Spinal cord (tissue), 9 donors: ENCODE measurements at regions not wholly inside any gene's neighbourhood (a gene's known extent, or its start where the extent isn't known, plus 50 kb on each side); places are given as distances from the start of the nearest gene placed in this dataset.

ENCODE experiments used
- DNase-seq, 6 donors: peaks; one replicate each; pipeline versions ENCODE4 v3.0.0 to v3.0.0-alpha.2; 2013 to 2015; ENCODE audit warnings: low spot score in 6 of 6, low read depth in 4 of 6
- H3K27ac ChIP-seq: one replicate; pipeline ENCODE4 v1.5.1; 2013; ENCODE audit warnings: low read depth, low read length, control low read depth
- H3K27me3 ChIP-seq: one replicate; pipeline ENCODE4 v1.6.1; 2013; ENCODE audit warnings: low read length; ENCODE audit not compliant: control insufficient read depth, insufficient read depth
- H3K36me3 ChIP-seq: one replicate; pipeline ENCODE4 v1.6.1; 2013; ENCODE audit warnings: low read length; ENCODE audit not compliant: control insufficient read depth, insufficient read depth
- H3K4me1 ChIP-seq: one replicate; pipeline ENCODE4 v1.6.1; 2013; ENCODE audit warnings: low read length; ENCODE audit not compliant: control insufficient read depth, insufficient read depth
- H3K4me3 ChIP-seq: one replicate; pipeline ENCODE4 v1.5.1; 2013; ENCODE audit warnings: low read depth, low read length, control low read depth
- H3K9me3 ChIP-seq: one replicate; pipeline ENCODE4 v1.6.1; 2013; ENCODE audit warnings: low read length; ENCODE audit not compliant: control insufficient read depth, insufficient read depth
- WGBS: methylation state at CpG from one replicate; pipeline ENCODE4 v1.1.5; 2013; ENCODE audit warnings: missing lambda C conversion rate; ENCODE audit not compliant: insufficient coverage; 5-methylcytosine and 5-hydroxymethylcytosine counted together
- donor health status: healthy.

DNA sequence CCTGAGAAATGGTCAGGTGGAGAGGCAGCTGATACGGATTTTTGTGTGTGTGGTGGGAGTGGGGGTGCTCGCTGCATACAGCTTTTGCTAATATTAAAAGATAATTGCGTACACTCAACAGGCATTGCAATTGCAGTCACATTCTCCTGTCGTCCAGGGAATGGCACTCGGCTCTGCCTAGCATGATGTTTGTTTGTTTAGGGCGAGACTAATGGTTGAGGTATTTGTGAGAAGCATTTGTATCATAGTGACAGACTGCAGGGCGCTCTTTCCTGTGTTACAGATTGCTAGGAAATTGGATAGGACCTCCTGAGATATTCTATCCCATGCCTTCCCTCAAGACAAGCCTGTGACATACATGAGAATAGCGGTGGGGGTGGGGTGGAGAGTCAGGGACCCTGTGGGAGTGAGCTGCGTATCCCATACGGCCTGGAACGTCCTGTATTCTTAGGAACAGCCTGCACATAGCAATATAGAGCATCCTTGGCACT is 207.4 kb downstream of the SOX4 start:
- Histone ChIP-seq H3K36me3 (no peaks in the 10 kb centered on the region), H3K27me3 (no peaks in the 10 kb centered on the region), H3K4me3 (no peak overlapping the region), H3K9me3 (no peaks in the 10 kb centered on the region), H3K27ac (peak overlapping the region; percentile 33), H3K4me1 (peaks cover 3% of the 10 kb centered on the region)
- peak in 1 of 6 donors; percentile 75 for DNase-seq
- 30% methylated on average over 3 of the region's 11 CpGs for WGBS

DNA sequence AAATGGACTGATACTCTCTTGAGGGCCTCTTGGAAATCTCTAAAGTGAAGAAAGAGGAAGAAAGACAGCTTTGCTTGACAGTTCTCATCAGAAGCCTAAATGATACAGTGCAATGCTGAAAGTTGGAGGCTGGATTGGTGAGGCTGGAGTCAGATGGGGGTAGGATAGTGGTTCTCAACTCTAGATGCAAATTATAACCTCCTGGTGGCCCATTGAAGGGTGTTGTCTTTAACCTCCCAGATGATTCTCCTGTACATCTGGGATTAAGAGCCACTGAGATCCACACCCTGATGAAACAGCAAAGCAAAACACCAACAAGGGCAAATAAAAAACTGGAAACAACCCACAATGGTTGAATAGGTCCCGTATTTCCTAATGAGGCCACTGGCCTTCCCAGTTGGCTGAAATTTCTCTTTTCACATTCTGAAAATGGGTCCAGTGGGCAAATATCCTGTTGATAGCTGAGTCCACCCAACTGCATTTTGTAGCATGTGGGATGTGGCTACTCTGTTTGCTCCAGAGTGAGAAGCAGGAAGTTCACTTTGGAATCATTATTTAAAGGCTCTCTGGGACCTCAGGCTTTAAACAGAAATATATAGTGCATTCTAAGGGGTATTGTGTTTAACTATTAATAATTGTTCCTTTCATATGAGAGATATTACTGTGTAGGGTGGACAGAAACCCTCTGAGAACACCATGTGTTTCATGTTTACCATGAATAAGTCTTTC is 208.1 kb downstream of the SOX4 start:
- WGBS: no CpG with 5 or more reads among the region's 1 CpG
- no peaks in the 10 kb centered on the region for H3K9me3 ChIP-seq
- H3K4me1 ChIP-seq: peaks cover 3% of the 10 kb centered on the region
- no peaks in the 10 kb centered on the region for H3K27me3 ChIP-seq
- no peak for DNase-seq
- H3K4me3 ChIP-seq: no peak overlapping the region
- H3K36me3 ChIP-seq: no peaks in the 10 kb centered on the region
- peak overlapping the region; percentile 33 for H3K27ac ChIP-seq

DNA sequence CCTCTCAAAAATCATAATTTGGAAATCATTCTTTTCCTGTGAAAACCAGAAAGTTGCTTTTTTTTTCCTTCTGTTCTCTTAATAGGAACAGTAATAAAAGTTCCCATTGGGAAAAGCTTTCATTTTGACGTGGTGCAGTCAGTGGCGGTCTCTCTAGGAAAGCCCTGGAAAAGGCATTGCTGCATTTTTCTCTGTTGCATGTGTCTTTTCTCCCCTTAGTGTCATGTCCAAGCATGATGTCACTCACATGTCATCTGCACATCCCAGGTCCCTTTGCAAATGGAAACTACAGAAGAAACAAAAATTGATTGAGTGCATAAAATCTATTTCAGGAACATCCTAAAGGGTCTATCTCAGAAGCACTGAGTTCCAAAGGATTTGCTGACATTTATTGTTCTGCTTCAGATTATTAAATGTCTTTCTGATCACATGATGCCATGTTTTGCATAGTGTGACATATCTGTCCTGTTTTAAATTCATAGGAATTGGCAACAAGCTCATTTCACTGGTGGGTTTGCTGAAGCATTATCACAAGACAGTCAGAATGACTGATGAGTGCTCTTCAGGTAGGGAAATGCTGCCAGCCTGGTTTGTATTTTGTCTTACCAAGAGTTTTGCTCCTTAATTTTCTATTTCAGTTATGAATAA is 208.7 kb downstream of the SOX4 start:
- no peaks in the 10 kb centered on the region for H3K9me3 ChIP-seq
- H3K36me3 ChIP-seq: no peaks in the 10 kb centered on the region
- no peak overlapping the region for H3K27ac ChIP-seq
- no peaks in the 10 kb centered on the region for H3K27me3 ChIP-seq
- peaks cover 3% of the 10 kb centered on the region for H3K4me1 ChIP-seq
- no peak overlapping the region for H3K4me3 ChIP-seq
- 88% methylated on average over 1 of the region's 2 CpGs for WGBS
- peak in 1 of 6 donors; percentile 62 for DNase-seq

DNA sequence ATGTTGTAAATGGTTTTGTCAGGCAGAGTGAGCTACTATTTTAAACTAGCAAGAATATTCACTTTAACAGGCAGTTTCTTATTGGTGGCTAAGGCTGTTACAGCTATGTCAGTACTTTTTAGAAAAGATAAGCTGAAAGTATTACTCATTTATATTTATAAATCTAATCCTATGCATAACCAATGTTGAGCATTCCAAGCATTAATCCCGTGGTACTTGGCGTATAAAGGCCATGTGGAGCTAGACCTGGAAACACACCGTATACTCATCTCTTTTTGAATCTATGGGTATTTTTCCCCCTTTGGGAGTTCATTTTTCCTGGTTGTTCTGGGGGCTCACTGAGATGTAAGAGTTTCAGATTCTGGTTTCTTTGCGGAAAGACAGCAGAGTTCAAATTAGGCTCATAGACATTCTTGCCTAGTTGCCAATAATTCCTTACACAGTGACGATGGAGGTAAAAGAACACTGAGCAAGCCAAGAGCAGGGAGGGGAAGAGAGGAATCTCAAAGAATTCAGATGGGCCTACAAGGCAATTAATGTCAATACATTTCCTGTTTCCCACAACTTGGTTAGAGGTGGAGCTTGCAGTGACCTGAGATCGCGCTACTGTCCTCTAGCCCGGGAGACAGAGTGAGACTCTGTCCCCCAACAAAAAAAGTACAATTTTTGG is 211.5 kb downstream of the SOX4 start:
- no peaks in the 10 kb centered on the region for H3K36me3 ChIP-seq
- no peaks in the 10 kb centered on the region for H3K27me3 ChIP-seq
- no peak overlapping the region for H3K27ac ChIP-seq
- WGBS: no CpG with 5 or more reads among the region's 8 CpGs
- no peak for DNase-seq
- no peak overlapping the region for H3K4me3 ChIP-seq
- H3K4me1 ChIP-seq: peaks cover 15% of the 10 kb centered on the region
- no peaks in the 10 kb centered on the region for H3K9me3 ChIP-seq

DNA sequence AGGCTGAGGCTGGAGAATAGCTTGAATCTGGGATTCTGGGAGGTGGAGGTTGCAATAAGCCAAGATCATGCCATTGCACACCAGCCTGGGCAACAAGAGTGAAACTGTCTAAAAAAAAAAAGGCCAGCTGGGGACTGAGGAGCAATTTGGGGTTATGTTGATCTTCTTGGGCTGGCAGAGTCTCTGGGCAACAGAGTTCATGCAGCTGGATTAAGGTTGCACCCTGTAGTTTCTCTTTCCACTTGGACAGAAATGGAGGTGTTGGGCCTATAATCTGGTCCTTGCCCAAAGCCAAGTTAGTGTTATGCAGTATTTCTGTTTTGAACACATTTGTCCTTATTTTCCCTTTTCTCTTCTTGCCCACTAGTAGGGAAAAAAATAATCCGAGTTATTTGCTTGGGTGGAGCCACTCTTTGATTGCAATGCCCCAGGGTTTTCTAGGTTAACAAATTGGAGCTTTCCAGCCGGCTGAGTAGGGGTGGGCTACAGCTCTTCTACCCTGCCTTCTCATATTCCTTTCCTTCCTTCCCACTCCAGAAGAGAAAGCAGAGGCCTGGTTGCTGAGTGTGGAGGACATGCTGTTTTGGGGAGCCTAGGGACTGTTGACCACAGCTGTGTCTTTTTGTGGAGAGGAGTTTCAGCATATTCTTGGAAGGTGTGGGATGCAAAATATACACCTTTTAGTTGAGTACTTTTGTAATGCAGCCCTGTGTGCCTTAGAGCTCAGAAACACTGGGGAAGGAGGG is 213.9 kb downstream of the SOX4 start:
- Histone ChIP-seq H3K9me3 (no peaks in the 10 kb centered on the region), H3K27ac (no peak overlapping the region), H3K4me1 (peaks cover 11% of the 10 kb centered on the region), H3K4me3 (no peak overlapping the region), H3K36me3 (no peaks in the 10 kb centered on the region), H3K27me3 (no peaks in the 10 kb centered on the region)
- WGBS: 60% methylated on average over 1 of the region's 2 CpGs
- no peak for DNase-seq

DNA sequence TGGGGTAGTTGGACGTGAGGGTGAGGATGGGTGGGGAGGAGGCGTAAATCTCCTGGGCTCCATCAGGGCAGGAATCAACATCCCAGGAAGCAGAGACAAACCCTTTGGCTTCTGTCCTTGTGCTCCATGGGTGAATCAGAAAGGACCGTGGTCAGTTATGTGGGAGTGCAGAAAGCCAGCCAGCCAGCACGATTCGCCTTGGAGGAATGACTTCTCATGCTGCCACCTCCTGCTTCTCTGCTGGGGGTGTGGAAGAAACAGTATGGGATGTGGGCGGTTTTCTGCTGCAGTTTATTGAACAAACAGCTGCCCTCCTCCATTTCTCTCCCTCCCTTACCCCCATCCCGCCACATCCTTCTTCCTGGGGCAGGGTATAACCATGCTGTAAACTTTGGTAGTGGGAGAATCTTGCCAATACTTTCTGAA is 214.5 kb downstream of the SOX4 start:
- H3K36me3 ChIP-seq: no peaks in the 10 kb centered on the region
- 53% methylated on average over 3 of the region's 7 CpGs for WGBS
- H3K27ac ChIP-seq: peak overlapping the region; percentile 69
- DNase-seq: peak in 1 of 6 donors; percentile 59
- H3K4me1 ChIP-seq: peaks cover 11% of the 10 kb centered on the region
- H3K4me3 ChIP-seq: no peak overlapping the region
- H3K27me3 ChIP-seq: no peaks in the 10 kb centered on the region
- no peaks in the 10 kb centered on the region for H3K9me3 ChIP-seq

DNA sequence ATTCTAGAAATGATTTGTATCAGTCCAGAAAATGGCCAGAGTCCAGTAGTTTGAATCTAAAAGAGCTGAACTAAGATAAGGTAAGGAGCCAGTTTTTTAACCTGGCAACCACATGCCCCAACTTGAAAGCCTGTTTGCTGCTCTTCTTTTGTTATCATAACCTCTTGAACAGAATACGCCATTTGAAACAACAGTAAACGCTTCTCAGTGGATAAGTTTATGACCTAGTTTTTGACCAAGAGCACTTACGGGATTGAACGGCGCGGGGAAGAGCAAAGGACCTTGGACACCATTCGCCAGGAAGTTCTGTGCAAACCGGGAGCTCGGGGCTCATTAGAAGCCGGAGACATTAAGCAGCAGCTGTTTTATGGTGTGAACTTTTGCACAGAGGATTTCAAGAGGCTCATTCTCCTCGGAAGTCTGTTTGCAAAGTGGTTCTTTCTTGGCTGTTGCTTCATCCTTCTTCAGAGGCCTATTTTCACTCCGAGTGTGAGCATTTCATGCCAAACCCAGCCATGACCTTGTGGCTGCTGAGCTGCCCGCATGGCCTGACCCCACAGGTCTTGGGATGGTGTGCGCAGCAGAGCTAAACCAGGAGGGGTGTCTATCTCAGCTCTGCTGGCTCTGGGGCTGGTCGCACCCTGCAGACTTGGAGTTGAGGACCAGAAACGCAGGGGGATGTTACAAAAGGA is 215.1 kb downstream of the SOX4 start:
- peaks cover 11% of the 10 kb centered on the region for H3K4me1 ChIP-seq
- peak in 2 of 6 donors; percentile 54 to 82 for DNase-seq
- WGBS: 45% methylated on average over 14 of the region's 16 CpGs
- H3K4me3 ChIP-seq: no peak overlapping the region
- no peaks in the 10 kb centered on the region for H3K9me3 ChIP-seq
- H3K27ac ChIP-seq: peak overlapping the region; percentile 69
- no peaks in the 10 kb centered on the region for H3K27me3 ChIP-seq
- no peaks in the 10 kb centered on the region for H3K36me3 ChIP-seq

DNA sequence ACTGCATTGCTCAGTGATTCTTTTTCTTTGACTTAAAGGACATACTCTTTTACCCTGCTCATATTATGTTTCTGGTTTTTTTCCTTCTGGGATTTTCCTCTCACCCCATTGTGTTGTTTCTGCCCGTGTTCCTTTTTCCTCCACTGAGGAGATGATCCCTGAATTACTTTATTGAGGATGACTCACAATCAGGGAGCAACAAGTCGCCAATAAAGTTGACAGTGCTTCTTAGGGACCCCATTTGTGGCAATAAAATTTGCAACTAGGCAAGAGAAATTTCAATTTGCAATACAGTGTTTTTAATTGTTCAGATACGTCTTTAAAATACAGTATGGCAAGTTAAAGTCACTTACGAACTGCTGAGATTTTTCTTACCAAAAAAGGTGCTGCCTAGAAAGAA is 217.9 kb downstream of the SOX4 start:
- 90% methylated on average over 2 of the region's 4 CpGs for WGBS
- H3K9me3 ChIP-seq: no peaks in the 10 kb centered on the region
- H3K36me3 ChIP-seq: no peaks in the 10 kb centered on the region
- no peak for DNase-seq
- no peak overlapping the region for H3K27ac ChIP-seq
- H3K4me1 ChIP-seq: peaks cover 11% of the 10 kb centered on the region
- H3K27me3 ChIP-seq: no peaks in the 10 kb centered on the region
- no peak overlapping the region for H3K4me3 ChIP-seq

DNA sequence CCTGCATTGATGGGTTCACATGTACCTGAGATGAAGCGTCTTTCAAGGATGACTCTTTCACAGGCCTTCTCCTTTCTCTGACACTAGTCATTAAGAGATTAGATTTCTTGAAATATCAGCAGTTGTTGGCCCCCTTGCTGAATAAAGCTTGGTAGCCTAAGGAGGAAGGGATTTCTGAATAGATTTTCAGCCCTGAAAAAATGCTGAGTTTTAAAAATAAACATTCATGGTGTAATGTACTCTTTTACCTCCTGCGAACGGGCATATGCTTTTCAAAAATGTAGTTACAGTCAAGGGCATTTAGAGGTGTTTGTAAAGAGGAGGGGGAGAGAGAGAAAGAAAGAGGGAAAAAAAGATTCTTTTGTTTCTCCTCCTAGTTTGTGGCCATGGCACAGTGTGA is 222.7 kb downstream of the SOX4 start:
- no peak for DNase-seq
- Histone ChIP-seq H3K27ac (no peak overlapping the region), H3K4me3 (no peak overlapping the region), H3K4me1 (no peaks in the 10 kb centered on the region), H3K27me3 (no peaks in the 10 kb centered on the region), H3K36me3 (no peaks in the 10 kb centered on the region), H3K9me3 (no peaks in the 10 kb centered on the region)
- 80% methylated on average over 1 of the region's 3 CpGs for WGBS
